Epithelial cell of esophagus (primary cell): ENCODE measurements at regions not wholly inside any gene's neighbourhood (a gene's known extent, or its start where the extent isn't known, plus 50 kb on each side); places are given as distances from the start of the nearest gene placed in this dataset.
"Not testable (repeated sequence)": the region's sequence is repeated elsewhere in the genome, so short reads cannot be mapped to it uniquely, and the experiment has no call there.

Experiments
- DNase-seq: peaks from one replicate; pipeline ENCODE4 v3.0.0; 2010; ENCODE audit warnings: low read depth
- H3K4me3 ChIP-seq: 2 replicates; pipeline ENCODE4 v1.5.1; 2011; ENCODE audit warnings: mild to moderate bottlenecking, low read length, control low read depth
- CTCF ChIP-seq: IDR thresholded peaks from 2 replicates; pipeline ENCODE4 v1.5.1; 2011; ENCODE audit warnings: low read depth, mild to moderate bottlenecking, low read length, control low read depth, inconsistent platforms; ENCODE audit not compliant: insufficient read depth; ENCODE audit errors: missing control alignments

GRCh38 chr15:20296261-20296660 lies 245.3 kb downstream of the GOLGA6L6 start:
- DNase-seq, result not testable (repeated sequence)

GRCh38 chr15:20295238-20295811 lies 246.3 kb downstream of the GOLGA6L6 start:
- no peak for TF ChIP-seq CTCF
- DNase-seq, result no peak
- H3K4me3 ChIP-seq, result no peak overlapping the region

More at GRCh38 chr15:20296261-20296660, 245.3 kb downstream of the GOLGA6L6 start:
- H3K4me3 ChIP-seq, result not testable (repeated sequence)

GRCh38 chr15:20294651-20295237 lies 246.9 kb downstream of the GOLGA6L6 start:
- no peak overlapping the region for H3K4me3 ChIP-seq
- no peak for DNase-seq
- TF ChIP-seq CTCF, result no peak

- DNase-seq, H3K4me3 ChIP-seq: not testable (repeated sequence)
Measured at GRCh38 chr15:20292422-20293005, 249.1 kb downstream of the GOLGA6L6 start.

GRCh38 chr15:20291616-20292015 lies 250.0 kb downstream of the GOLGA6L6 start:
- not testable (repeated sequence) for DNase-seq

GRCh38 chr15:20290606-20291005 lies 251.0 kb downstream of the GOLGA6L6 start:
- DNase-seq, H3K4me3 ChIP-seq: not testable (repeated sequence)

More at GRCh38 chr15:20291616-20292015, 250.0 kb downstream of the GOLGA6L6 start:
- not testable (repeated sequence) for H3K4me3 ChIP-seq

- H3K4me3 ChIP-seq, DNase-seq: not testable (repeated sequence)
Measured at GRCh38 chr15:20289538-20290103, 252.0 kb downstream of the GOLGA6L6 start.

- not testable (repeated sequence) for H3K4me3 ChIP-seq, DNase-seq
Measured at GRCh38 chr15:20288800-20289537, 252.6 kb downstream of the GOLGA6L6 start.

GRCh38 chr15:20286559-20286958 lies 255.0 kb downstream of the GOLGA6L6 start:
- not testable (repeated sequence) for H3K4me3 ChIP-seq, DNase-seq

GRCh38 chr15:20285696-20286300 lies 255.8 kb downstream of the GOLGA6L6 start:
- not testable (repeated sequence) for DNase-seq, H3K4me3 ChIP-seq

GRCh38 chr15:20284891-20285535 lies 256.6 kb downstream of the GOLGA6L6 start:
- DNase-seq, H3K4me3 ChIP-seq: not testable (repeated sequence)

GRCh38 chr15:20283651-20284050 lies 257.9 kb downstream of the GOLGA6L6 start:
- H3K4me3 ChIP-seq, DNase-seq: not testable (repeated sequence)

- not testable (repeated sequence) for H3K4me3 ChIP-seq, DNase-seq
Measured at GRCh38 chr15:20282491-20282943, 259.1 kb downstream of the GOLGA6L6 start.

GRCh38 chr15:20281567-20282275 lies 259.9 kb downstream of the GOLGA6L6 start:
- DNase-seq, H3K4me3 ChIP-seq: not testable (repeated sequence)
